ENCODE measurements at regions not wholly inside any gene's neighbourhood (a gene's known extent, or its start where the extent isn't known, plus 50 kb on each side); places are given as distances from the start of the nearest gene placed in this dataset.

DNA sequence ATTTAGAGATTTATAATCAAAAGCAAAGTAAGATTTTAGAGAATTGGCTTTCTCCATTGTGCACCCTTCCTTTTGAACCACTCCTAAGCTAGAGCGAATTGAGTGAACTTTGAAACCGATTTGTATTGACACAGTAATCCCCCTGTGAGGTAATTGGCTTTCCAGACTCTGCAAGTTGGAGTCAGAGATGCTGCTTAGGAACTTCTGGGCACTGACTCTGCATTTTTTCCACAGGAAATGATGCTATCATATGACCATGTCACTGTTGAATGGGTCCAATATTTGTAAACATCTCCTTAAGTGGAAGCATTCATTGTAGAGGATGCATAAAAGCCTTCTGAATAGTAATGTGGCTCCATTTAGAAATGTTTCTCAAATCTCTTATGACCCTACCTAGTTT, 394.4 kb upstream of the ZNF608 start:
- no peaks in the 10 kb centered on the region for H3K9me3 ChIP-seq
- TF ChIP-seq, protein P1, sequence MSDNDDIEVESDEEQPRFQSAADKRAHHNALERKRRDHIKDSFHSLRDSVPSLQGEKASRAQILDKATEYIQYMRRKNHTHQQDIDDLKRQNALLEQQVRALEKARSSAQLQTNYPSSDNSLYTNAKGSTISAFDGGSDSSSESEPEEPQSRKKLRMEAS (IDR thresholded peaks at IDR 0.05) = no peak
- no peak for TF ChIP-seq PHF8 (IDR thresholded peaks at IDR 0.05; ENCODE audit: borderline replicate concordance, low read depth)
- TF ChIP-seq, protein P2, sequence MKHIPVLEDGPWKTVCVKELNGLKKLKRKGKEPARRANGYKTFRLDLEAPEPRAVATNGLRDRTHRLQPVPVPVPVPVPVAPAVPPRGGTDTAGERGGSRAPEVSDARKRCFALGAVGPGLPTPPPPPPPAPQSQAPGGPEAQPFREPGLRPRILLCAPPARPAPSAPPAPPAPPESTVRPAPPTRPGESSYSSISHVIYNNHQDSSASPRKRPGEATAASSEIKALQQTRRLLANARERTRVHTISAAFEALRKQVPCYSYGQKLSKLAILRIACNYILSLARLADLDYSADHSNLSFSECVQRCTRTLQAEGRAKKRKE (CRISPR knock-in tag; IDR thresholded peaks at IDR 0.05; ENCODE audit: low read depth) = no peak
- no peak for TF ChIP-seq NFE2L2 (conservative IDR thresholded peaks at IDR 0.05; ENCODE audit: low read length)
- TF ChIP-seq TFCP2L1 (CRISPR knock-in tag; IDR thresholded peaks at IDR 0.05) = no peak
- no peak for TF ChIP-seq HMGXB4 (CRISPR knock-in tag; IDR thresholded peaks at IDR 0.05; ENCODE audit: borderline replicate concordance)
- TF ChIP-seq PBX3 (IDR thresholded peaks at IDR 0.05) = no peak
- TF ChIP-seq HOXB13 (CRISPR knock-in tag; IDR thresholded peaks at IDR 0.05; ENCODE audit: low read depth) = no peak
- H3K4me1 ChIP-seq = no peaks in the 10 kb centered on the region
- no peak for FAIRE-seq
- 0 out of 6 replicates have a peak, but pooled peaks of 1 of the 2 experiments have one; percentile 37 for ATAC-seq
- DNase-seq (ENCODE audit: low read depth in 1 of 2, low spot score in 1 of 2) = peak in 1 of 2 experiments; percentile 49
- WGBS (ENCODE audit: missing lambda C conversion rate) = 55% methylated on average over 2 of the region's 2 CpGs
- POLR2A ChIA-PET = no interaction called here
- no peak overlapping the region for H3K4me3 ChIP-seq
- H3K27ac ChIP-seq = no peak overlapping the region
- CTCF ChIA-PET = no interaction called here
- H3K4me2 ChIP-seq = no peak overlapping the region

DNA sequence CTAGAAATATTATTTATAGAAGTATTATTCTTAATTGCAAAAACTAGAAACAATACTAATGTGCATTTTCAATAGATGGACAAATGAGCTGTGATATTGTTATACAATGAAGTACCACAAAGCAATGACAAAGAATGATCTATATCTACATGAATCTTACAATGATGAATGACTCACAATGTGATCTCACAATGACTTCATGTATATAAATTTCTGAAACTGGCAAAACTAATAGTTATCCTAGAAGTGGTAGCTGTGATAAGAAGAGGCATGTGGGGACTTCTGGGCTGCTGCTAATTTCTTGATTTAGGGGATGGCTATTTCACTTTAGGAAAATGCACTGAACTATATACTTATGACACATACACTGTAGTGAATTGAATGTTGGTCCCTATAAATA, 396.0 kb upstream of the ZNF608 start:
- ChIA-PET POLR2A (interaction anchor here (0.7 kb wide), 1 partner anchor 35 kb away, joined by 4 read pairs; no protein-coding TSS in a partner anchor), CTCF (interaction anchor here (1.1 kb wide), 1 partner anchor 693 kb away, joined by 3 read pairs; no protein-coding TSS in a partner anchor)
- TF ChIP-seq JUN (IDR thresholded peaks at IDR 0.05) (no peak), POLR2A (IDR thresholded peaks at IDR 0.05; ENCODE audit: low read length) (no peak), KDM5A (IDR thresholded peaks at IDR 0.05) (no peak), TP53 (CRISPR knock-in tag; IDR thresholded peaks at IDR 0.05) (no peak), MAZ (IDR thresholded peaks at IDR 0.05; ENCODE audit: borderline replicate concordance, low read depth, low read length) (no peak), SMC3 (IDR thresholded peaks at IDR 0.05) (no peak), ZSCAN20 (CRISPR knock-in tag; IDR thresholded peaks at IDR 0.05) (no peak), NFE2L2 (conservative IDR thresholded peaks at IDR 0.05; ENCODE audit: low read length) (no peak), E2F6 (IDR thresholded peaks at IDR 0.05; ENCODE audit: borderline replicate concordance, low read depth) (no peak), GATA3 (IDR thresholded peaks at IDR 0.05; ENCODE audit: borderline replicate concordance) (no peak), HEYL (CRISPR knock-in tag; IDR thresholded peaks at IDR 0.05) (no peak), CBX2 (IDR thresholded peaks at IDR 0.05; ENCODE audit: borderline replicate concordance, low read depth) (no peak), FOSB (CRISPR knock-in tag; IDR thresholded peaks at IDR 0.05) (no peak), PHF8 (IDR thresholded peaks at IDR 0.05; ENCODE audit: borderline replicate concordance, low read depth) (no peak), FOSL2 (IDR thresholded peaks at IDR 0.05) (no peak), FOSL2 (CRISPR knock-in tag; IDR thresholded peaks at IDR 0.05) (no peak), HOXB5 (CRISPR knock-in tag; IDR thresholded peaks at IDR 0.05) (no peak), CHD4 (IDR thresholded peaks at IDR 0.05; ENCODE audit: borderline replicate concordance) (no peak), CEBPB (IDR thresholded peaks at IDR 0.05) (no peak), HOXB13 (CRISPR knock-in tag; IDR thresholded peaks at IDR 0.05; ENCODE audit: low read depth) (no peak)
- TF ChIP-seq, protein P3, sequence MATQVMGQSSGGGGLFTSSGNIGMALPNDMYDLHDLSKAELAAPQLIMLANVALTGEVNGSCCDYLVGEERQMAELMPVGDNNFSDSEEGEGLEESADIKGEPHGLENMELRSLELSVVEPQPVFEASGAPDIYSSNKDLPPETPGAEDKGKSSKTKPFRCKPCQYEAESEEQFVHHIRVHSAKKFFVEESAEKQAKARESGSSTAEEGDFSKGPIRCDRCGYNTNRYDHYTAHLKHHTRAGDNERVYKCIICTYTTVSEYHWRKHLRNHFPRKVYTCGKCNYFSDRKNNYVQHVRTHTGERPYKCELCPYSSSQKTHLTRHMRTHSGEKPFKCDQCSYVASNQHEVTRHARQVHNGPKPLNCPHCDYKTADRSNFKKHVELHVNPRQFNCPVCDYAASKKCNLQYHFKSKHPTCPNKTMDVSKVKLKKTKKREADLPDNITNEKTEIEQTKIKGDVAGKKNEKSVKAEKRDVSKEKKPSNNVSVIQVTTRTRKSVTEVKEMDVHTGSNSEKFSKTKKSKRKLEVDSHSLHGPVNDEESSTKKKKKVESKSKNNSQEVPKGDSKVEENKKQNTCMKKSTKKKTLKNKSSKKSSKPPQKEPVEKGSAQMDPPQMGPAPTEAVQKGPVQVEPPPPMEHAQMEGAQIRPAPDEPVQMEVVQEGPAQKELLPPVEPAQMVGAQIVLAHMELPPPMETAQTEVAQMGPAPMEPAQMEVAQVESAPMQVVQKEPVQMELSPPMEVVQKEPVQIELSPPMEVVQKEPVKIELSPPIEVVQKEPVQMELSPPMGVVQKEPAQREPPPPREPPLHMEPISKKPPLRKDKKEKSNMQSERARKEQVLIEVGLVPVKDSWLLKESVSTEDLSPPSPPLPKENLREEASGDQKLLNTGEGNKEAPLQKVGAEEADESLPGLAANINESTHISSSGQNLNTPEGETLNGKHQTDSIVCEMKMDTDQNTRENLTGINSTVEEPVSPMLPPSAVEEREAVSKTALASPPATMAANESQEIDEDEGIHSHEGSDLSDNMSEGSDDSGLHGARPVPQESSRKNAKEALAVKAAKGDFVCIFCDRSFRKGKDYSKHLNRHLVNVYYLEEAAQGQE (IDR thresholded peaks at IDR 0.05) = no peak
- Histone ChIP-seq H3K27ac (no peak overlapping the region), H3K9me3 (no peaks in the 10 kb centered on the region), H3K4me3 (no peak overlapping the region), H3K4me1 (no peaks in the 10 kb centered on the region), H3K4me2 (no peak overlapping the region)
- DNase-seq (ENCODE audit: low read depth in 1 of 2, low spot score in 1 of 2) (no peak), ATAC-seq (no peak), FAIRE-seq (no peak)
